ENCODE measurements at regions not wholly inside any gene's neighbourhood (a gene's known extent, or its start where the extent isn't known, plus 50 kb on each side); places are given as distances from the start of the nearest gene placed in this dataset.

- Histone ChIP-seq H3K27ac (no peak overlapping the region), H3K9me3 (no peaks in the 10 kb centered on the region), H3K27me3 (peaks cover 0 to 32% (median 0%) of the 10 kb centered on the region in 3 donors), H3K4me1 (no peaks in the 10 kb centered on the region), H3K4me3 (no peak overlapping the region), H3K36me3 (no peaks in the 10 kb centered on the region)
- DNase-seq, result no peak
- intact Hi-C loops (cut with DNase I), result no loop called here
- WGBS, 2 donors, result 74 to 76% methylated on average over 11 of the region's 11 CpGs
- TF ChIP-seq POLR2A (IDR thresholded peaks at IDR 0.05) (no peak), EP300 (IDR thresholded peaks at IDR 0.05) (no peak), CTCF (IDR thresholded peaks at IDR 0.05) (no peak), POLR2AphosphoS5 (IDR thresholded peaks at IDR 0.05) (no peak)
These were observed 72.3 kb upstream of the LHX1 start for GRCh38 chr17:36864827-36865430.

GRCh38 chr17:36867716-36868341 is 69.4 kb upstream of the LHX1 start:
- intact Hi-C loops (cut with DNase I), result no loop called here
- no peak for DNase-seq
- H3K27ac ChIP-seq, result no peak overlapping the region
- no peaks in the 10 kb centered on the region for H3K36me3 ChIP-seq
- 83 to 85% methylated on average over 6 of the region's 6 CpGs for WGBS, 2 donors
- H3K4me3 ChIP-seq, result no peak overlapping the region
- TF ChIP-seq POLR2AphosphoS5 (IDR thresholded peaks at IDR 0.05) (no peak), EP300 (IDR thresholded peaks at IDR 0.05) (no peak), POLR2A (IDR thresholded peaks at IDR 0.05) (no peak), CTCF (IDR thresholded peaks at IDR 0.05) (no peak)
- H3K9me3 ChIP-seq, result no peaks in the 10 kb centered on the region
- H3K4me1 ChIP-seq, result no peaks in the 10 kb centered on the region
- H3K27me3 ChIP-seq, result peaks cover 0 to 39% (median 0%) of the 10 kb centered on the region in 3 donors

GRCh38 chr17:36868777-36869176 is 68.5 kb upstream of the LHX1 start:
- WGBS, 2 donors, result 75 to 82% methylated on average over 10 of the region's 10 CpGs
- Histone ChIP-seq H3K4me1 (no peaks in the 10 kb centered on the region), H3K9me3 (no peaks in the 10 kb centered on the region), H3K4me3 (no peak overlapping the region), H3K27me3 (peaks cover 0 to 37% (median 0%) of the 10 kb centered on the region in 3 donors), H3K27ac (no peak overlapping the region), H3K36me3 (no peaks in the 10 kb centered on the region)
- TF ChIP-seq POLR2AphosphoS5 (IDR thresholded peaks at IDR 0.05) (no peak), POLR2A (IDR thresholded peaks at IDR 0.05) (no peak), EP300 (IDR thresholded peaks at IDR 0.05) (no peak), CTCF (IDR thresholded peaks at IDR 0.05) (no peak)
- intact Hi-C loops (cut with DNase I), result no loop called here
- DNase-seq, result no peak

GRCh38 chr17:36869441-36869840 is 67.8 kb upstream of the LHX1 start:
- no peaks in the 10 kb centered on the region for H3K9me3 ChIP-seq
- TF ChIP-seq POLR2A (IDR thresholded peaks at IDR 0.05), result no peak
- no peak for TF ChIP-seq POLR2AphosphoS5 (IDR thresholded peaks at IDR 0.05)
- no peak for TF ChIP-seq CTCF (IDR thresholded peaks at IDR 0.05)
- no peak overlapping the region for H3K27ac ChIP-seq
- WGBS, 2 donors, result 75 to 81% methylated on average over 8 of the region's 8 CpGs
- intact Hi-C loops (cut with DNase I), result no loop called here
- H3K36me3 ChIP-seq, result no peaks in the 10 kb centered on the region
- no peak for DNase-seq
- no peaks in the 10 kb centered on the region for H3K4me1 ChIP-seq
- peaks cover 0 to 31% (median 0%) of the 10 kb centered on the region in 3 donors for H3K27me3 ChIP-seq
- H3K4me3 ChIP-seq, result no peak overlapping the region
